Hematopoietic multipotent progenitor cell treated with erythropoietin and hydrocortisone succinate and interleukin-3 and kit ligand, for 4 days (in vitro differentiated cells): ENCODE measurements at regions not wholly inside any gene's neighbourhood (a gene's known extent, or its start where the extent isn't known, plus 50 kb on each side); places are given as distances from the start of the nearest gene placed in this dataset.
"Not testable (repeated sequence)": the region's sequence is repeated elsewhere in the genome, so short reads cannot be mapped to it uniquely, and the experiment has no call there.

Source experiments
- DNase-seq: peaks from one replicate; pipeline ENCODE4 v3.0.0-alpha.2; 2015

GRCh38 chr5:99035942-99036341, 107.1 kb upstream of the CHD1 start:
- DNase-seq: no peak

GRCh38 chr5:99034336-99034735, 105.5 kb upstream of the CHD1 start:
- DNase-seq: peak; percentile 69

GRCh38 chr5:99033014-99033900, 104.5 kb upstream of the CHD1 start:
- peak; percentile 24 for DNase-seq

GRCh38 chr5:99032234-99033013, 103.6 kb upstream of the CHD1 start:
- peak; percentile 89 for DNase-seq

GRCh38 chr5:99030906-99031440, 102.2 kb upstream of the CHD1 start:
- no peak for DNase-seq

- no peak for DNase-seq
Observed at GRCh38 chr5:99029172-99029571, 100.4 kb upstream of the CHD1 start.

- DNase-seq: not testable (repeated sequence)
Observed at GRCh38 chr5:99028170-99028569, 99.4 kb upstream of the CHD1 start.

- no peak for DNase-seq
Observed at GRCh38 chr5:99025298-99026045, 96.7 kb upstream of the CHD1 start.

- DNase-seq: no peak
Observed at GRCh38 chr5:99023330-99023729, 94.5 kb upstream of the CHD1 start.

GRCh38 chr5:99022250-99022649, 93.4 kb upstream of the CHD1 start:
- no peak for DNase-seq

GRCh38 chr5:99020698-99021048, 91.9 kb upstream of the CHD1 start:
- no peak for DNase-seq

- peak; percentile 28 for DNase-seq
Observed at GRCh38 chr5:99019812-99020697, 91.2 kb upstream of the CHD1 start.

- no peak for DNase-seq
Observed at GRCh38 chr5:99019254-99019653, 90.4 kb upstream of the CHD1 start.

GRCh38 chr5:99010294-99010693, 81.5 kb upstream of the CHD1 start:
- DNase-seq: no peak

GRCh38 chr5:99008009-99008408, 79.2 kb upstream of the CHD1 start:
- not testable (repeated sequence) for DNase-seq

GRCh38 chr5:99005506-99005905, 76.7 kb upstream of the CHD1 start:
- no peak for DNase-seq

- no peak for DNase-seq
Observed at GRCh38 chr5:99004960-99005359, 76.2 kb upstream of the CHD1 start.

GRCh38 chr5:99000876-99001275, 72.1 kb upstream of the CHD1 start:
- DNase-seq: no peak

GRCh38 chr5:99000221-99000620, 71.4 kb upstream of the CHD1 start:
- no peak for DNase-seq

- DNase-seq: no peak
Observed at GRCh38 chr5:98999631-99000030, 70.8 kb upstream of the CHD1 start.

GRCh38 chr5:98997000-98997399, 68.2 kb upstream of the CHD1 start:
- no peak for DNase-seq

- no peak for DNase-seq
Observed at GRCh38 chr5:98994611-98995010, 65.8 kb upstream of the CHD1 start.
